ENCODE measurements at regions not wholly inside any gene's neighbourhood (a gene's known extent, or its start where the extent isn't known, plus 50 kb on each side); places are given as distances from the start of the nearest gene placed in this dataset.

DNA sequence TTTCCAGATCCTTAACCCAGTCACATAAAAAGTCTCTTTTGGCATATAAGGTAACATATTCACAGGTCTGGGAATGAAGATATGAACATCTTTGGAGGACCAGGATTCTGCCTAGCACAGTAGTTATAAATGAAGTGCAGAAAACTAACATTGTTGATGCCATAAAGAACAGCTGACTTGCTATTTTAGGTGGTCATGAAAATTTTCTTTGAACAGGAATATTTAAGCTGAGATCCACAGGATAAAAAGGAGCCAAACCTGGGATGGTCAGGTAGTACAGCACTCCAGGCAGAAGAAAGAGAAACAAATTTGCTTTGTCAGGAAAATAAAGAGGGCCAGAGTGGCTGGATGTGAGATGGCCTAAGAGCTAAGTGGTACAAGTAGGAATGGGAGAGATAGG, 80.0 kb downstream of the CENPW start:
- no peak overlapping the region for H3K4me3 ChIP-seq (replicated peaks; ENCODE audit: low read depth, low read length)
- TF ChIP-seq, protein P1, sequence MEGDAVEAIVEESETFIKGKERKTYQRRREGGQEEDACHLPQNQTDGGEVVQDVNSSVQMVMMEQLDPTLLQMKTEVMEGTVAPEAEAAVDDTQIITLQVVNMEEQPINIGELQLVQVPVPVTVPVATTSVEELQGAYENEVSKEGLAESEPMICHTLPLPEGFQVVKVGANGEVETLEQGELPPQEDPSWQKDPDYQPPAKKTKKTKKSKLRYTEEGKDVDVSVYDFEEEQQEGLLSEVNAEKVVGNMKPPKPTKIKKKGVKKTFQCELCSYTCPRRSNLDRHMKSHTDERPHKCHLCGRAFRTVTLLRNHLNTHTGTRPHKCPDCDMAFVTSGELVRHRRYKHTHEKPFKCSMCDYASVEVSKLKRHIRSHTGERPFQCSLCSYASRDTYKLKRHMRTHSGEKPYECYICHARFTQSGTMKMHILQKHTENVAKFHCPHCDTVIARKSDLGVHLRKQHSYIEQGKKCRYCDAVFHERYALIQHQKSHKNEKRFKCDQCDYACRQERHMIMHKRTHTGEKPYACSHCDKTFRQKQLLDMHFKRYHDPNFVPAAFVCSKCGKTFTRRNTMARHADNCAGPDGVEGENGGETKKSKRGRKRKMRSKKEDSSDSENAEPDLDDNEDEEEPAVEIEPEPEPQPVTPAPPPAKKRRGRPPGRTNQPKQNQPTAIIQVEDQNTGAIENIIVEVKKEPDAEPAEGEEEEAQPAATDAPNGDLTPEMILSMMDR (IDR thresholded peaks at IDR 0.05; ENCODE audit: low read depth, low read length, missing control alignments), result no peak
- no peak for DNase-seq (ENCODE audit: extremely low read depth, low read depth)

DNA sequence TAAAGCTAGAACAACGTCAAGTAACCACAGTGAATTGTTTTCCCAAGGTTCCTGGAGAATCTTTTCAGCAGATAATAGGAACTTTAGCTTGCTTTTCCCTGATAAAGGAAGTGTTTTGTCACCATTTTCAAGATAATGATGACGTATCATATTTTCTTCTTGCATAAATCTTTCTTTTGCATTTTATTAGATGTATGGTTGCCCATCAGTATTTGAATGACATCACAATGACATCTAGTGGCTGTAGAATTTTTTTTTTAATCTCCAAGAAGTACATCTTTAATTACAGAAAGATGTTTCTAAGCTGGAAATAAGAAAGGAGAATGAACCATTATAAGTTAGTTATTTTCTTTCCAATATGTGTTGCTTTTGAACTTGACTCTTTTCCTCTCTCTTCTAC, 83.0 kb downstream of the CENPW start:
- no peak for DNase-seq (ENCODE audit: extremely low read depth, low read depth)
- TF ChIP-seq, protein P1 (IDR thresholded peaks at IDR 0.05; ENCODE audit: low read depth, low read length, missing control alignments), result no peak
- H3K4me3 ChIP-seq (replicated peaks; ENCODE audit: low read depth, low read length), result no peak overlapping the region

DNA sequence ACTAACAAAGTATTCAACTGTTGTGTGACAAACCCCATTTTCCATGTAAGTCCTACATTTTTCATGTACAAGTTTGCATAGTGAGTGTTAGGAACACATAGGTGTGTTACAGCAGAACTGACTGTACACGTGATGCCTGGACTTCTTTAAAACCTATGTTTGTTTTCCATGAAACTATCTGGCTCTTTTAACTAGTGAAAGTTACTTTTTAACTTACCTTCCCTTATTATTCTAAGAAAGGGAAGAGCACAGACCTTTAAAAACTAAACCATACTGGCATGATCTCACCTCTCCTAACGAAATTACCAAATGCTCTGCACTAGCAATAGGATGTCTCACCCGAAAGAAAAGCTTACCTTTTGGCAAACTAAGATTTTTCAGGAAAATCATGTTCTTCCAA, 87.8 kb downstream of the CENPW start:
- TF ChIP-seq, protein P1 (IDR thresholded peaks at IDR 0.05; ENCODE audit: low read depth, low read length, missing control alignments), result no peak
- DNase-seq (ENCODE audit: extremely low read depth, low read depth), result no peak

DNA sequence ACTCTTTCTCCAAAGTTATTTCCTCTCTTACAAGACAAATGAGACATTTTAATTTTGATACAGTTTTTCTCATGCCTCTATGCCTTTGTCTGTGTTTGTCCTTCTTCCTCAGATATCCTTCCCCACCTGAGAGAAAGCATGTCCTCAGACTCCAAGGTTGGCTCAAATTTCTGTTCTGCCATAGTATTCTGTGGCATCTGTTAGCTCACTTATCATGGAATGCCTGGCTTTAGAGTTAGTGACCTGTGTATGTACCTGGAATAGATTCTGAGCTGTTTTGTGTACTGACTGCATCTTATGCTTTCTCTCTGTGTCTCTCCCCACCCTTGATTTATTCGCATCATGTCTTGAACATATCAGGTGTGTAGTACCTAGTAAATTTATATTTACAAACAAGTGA, 90.0 kb downstream of the CENPW start:
- H3K4me3 ChIP-seq (replicated peaks; ENCODE audit: low read depth, low read length), result no peak overlapping the region
- TF ChIP-seq, protein P1 (IDR thresholded peaks at IDR 0.05; ENCODE audit: low read depth, low read length, missing control alignments), result no peak
- DNase-seq (ENCODE audit: extremely low read depth, low read depth), result no peak

More for the DNA sequence above, 87.8 kb downstream of the CENPW start:
- H3K4me3 ChIP-seq (replicated peaks; ENCODE audit: low read depth, low read length), result no peak overlapping the region

DNA sequence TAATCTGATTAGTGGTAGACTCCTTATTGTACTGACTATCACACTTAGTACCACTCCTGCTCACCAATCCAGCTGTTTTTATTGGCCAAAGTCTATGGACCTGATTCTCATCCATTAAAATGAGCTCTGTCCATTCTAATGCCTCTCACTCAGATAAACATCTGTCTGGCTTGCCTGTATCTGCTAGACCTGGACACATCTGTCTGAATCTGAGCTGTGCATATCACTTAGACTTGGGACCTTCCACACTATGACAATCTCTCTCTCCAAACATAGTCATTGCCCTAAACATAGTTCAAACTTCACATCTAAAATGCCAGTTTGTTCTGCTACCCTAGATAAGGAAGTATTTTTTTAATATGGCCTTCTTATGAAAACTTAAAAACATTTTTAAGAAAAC, 92.6 kb downstream of the CENPW start:
- TF ChIP-seq, protein P1 (IDR thresholded peaks at IDR 0.05; ENCODE audit: low read depth, low read length, missing control alignments), result no peak
- no peak overlapping the region for H3K4me3 ChIP-seq (replicated peaks; ENCODE audit: low read depth, low read length)
- DNase-seq (ENCODE audit: extremely low read depth, low read depth), result no peak

DNA sequence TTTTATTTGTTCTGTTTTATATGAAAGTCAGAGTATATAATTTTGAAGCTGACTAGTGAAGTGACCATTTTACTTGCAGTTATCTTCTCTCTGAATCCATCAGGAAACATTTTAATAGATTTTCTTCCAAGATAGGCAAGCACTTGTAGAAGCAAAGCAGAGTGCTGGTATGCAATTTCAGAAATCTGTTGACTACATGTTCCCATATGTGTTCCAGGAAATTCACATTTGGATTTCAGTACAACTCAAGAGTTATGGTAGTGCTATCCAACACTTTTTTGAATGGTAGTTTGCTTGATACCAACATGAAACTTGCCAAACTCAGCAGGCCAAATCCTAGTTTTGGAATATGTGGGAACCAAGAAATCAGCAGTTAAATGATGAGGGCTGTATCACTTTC, 94.0 kb downstream of the CENPW start:
- H3K4me3 ChIP-seq (replicated peaks; ENCODE audit: low read depth, low read length), result no peak overlapping the region
- no peak for DNase-seq (ENCODE audit: extremely low read depth, low read depth)
- TF ChIP-seq, protein P1 (IDR thresholded peaks at IDR 0.05; ENCODE audit: low read depth, low read length, missing control alignments), result no peak

DNA sequence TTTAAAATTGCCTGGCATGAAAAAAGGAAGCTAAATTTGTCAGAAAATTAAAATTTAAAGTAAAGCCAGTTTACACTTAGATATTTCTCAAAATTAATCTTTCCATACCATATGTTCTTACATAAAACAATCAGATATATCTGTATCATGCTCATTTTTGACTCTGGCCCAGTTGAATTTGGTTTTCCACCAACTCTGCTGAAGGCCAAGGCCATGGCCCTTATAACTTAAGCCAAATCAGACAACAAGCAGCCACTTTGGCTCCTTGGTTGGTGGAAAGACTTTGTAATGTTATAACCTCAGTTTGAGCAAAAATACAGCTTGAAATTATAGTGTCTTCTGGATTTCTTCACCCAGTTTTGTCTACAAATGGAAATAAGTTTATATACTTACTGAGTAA, 97.3 kb downstream of the CENPW start:
- H3K4me3 ChIP-seq (replicated peaks; ENCODE audit: low read depth, low read length), result no peak overlapping the region
- DNase-seq (ENCODE audit: extremely low read depth, low read depth), result no peak
- TF ChIP-seq, protein P1 (IDR thresholded peaks at IDR 0.05; ENCODE audit: low read depth, low read length, missing control alignments), result no peak
